GM23248 (cell line): ENCODE measurements at regions not wholly inside any gene's neighbourhood (a gene's known extent, or its start where the extent isn't known, plus 50 kb on each side); places are given as distances from the start of the nearest gene placed in this dataset.

Experiments
- EZH2 ChIP-seq: fragments of 200-600 bp; sonication (generic); IDR thresholded peaks from 2 replicates; pipeline ENCODE4 v1.6.1; 2018; ENCODE audit warnings: antibody characterized with exemption, mild to moderate bottlenecking; ENCODE audit not compliant: insufficient read depth, poor library complexity, severe bottlenecking
- EZH2phosphoT487 ChIP-seq: fragments of 200-600 bp; sonication (generic); IDR thresholded peaks from 2 replicates; pipeline ENCODE4 v1.6.1; 2018; ENCODE audit warnings: antibody characterized with exemption, moderate library complexity, mild to moderate bottlenecking, low read depth; ENCODE audit not compliant: insufficient read depth

DNA sequence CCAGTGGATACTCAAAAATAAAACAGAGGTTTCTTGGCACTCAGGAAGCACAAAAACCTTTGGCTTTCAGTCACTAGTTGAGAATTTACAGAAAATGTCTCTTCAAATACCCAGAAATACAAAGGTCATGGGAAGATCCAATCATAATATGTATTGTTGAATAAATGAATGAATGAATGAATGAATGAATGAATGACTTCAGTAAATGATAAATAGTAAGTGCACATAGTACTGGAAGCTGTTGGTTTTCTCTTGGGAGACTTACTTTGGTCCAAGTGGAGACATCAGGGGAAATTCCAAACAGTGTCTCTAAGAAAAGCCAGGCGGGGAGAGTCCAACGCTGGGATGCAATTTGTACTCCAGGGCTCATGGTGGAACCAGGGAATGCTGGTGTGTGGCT, 261.3 kb upstream of the KLHL29 start:
- TF ChIP-seq EZH2 (no peak), EZH2phosphoT487 (no peak)
